Daoy (cell line): ENCODE measurements at regions not wholly inside any gene's neighbourhood (a gene's known extent, or its start where the extent isn't known, plus 50 kb on each side); places are given as distances from the start of the nearest gene placed in this dataset.
"Not testable (repeated sequence)": the region's sequence is repeated elsewhere in the genome, so short reads cannot be mapped to it uniquely, and the experiment has no call there.

Experiments
- DNase-seq: peaks from one replicate; pipeline ENCODE4 v3.0.0-alpha.2; 2015; ENCODE audit warnings: low read depth

GRCh38 chr4:32716090-32716620 is 1996.0 kb downstream of the PCDH7 start:
- DNase-seq, result not testable (repeated sequence)

GRCh38 chr4:32735856-32736590 is 2015.9 kb downstream of the PCDH7 start:
- no peak for DNase-seq

GRCh38 chr4:32744211-32744610 is 2024.0 kb downstream of the PCDH7 start:
- no peak for DNase-seq

GRCh38 chr4:32745351-32745750 is 2025.2 kb downstream of the PCDH7 start:
- DNase-seq, result no peak

GRCh38 chr4:32748061-32748460 is 2027.9 kb downstream of the PCDH7 start:
- no peak for DNase-seq

GRCh38 chr4:32748498-32748897 is 2028.3 kb downstream of the PCDH7 start:
- DNase-seq, result peak; percentile 1

GRCh38 chr4:32752962-32753361 is 2032.8 kb downstream of the PCDH7 start:
- no peak for DNase-seq

GRCh38 chr4:32768664-32769389 is 2048.7 kb downstream of the PCDH7 start:
- DNase-seq, result no peak

GRCh38 chr4:32771491-32771890 is 2051.3 kb downstream of the PCDH7 start:
- DNase-seq, result no peak

- DNase-seq, result no peak
Measured at GRCh38 chr4:32775049-32775448, 2054.9 kb downstream of the PCDH7 start.

GRCh38 chr4:32776435-32777203 is 2056.4 kb downstream of the PCDH7 start:
- DNase-seq, result no peak

- no peak for DNase-seq
Measured at GRCh38 chr4:32778025-32778424, 2057.9 kb downstream of the PCDH7 start.

GRCh38 chr4:32778938-32779337 is 2058.8 kb downstream of the PCDH7 start:
- no peak for DNase-seq

GRCh38 chr4:32789026-32789608 is 2068.9 kb downstream of the PCDH7 start:
- DNase-seq, result no peak

- DNase-seq, result no peak
Measured at GRCh38 chr4:32790803-32791202, 2070.6 kb downstream of the PCDH7 start.

GRCh38 chr4:32798471-32799159 is 2078.4 kb downstream of the PCDH7 start:
- no peak for DNase-seq

GRCh38 chr4:32824336-32824735 is 2104.2 kb downstream of the PCDH7 start:
- DNase-seq, result no peak

- DNase-seq, result no peak
Measured at GRCh38 chr4:32826169-32826568, 2106.0 kb downstream of the PCDH7 start.

GRCh38 chr4:32830160-32830559 is 2110.0 kb downstream of the PCDH7 start:
- DNase-seq, result no peak

- DNase-seq, result no peak
Measured at GRCh38 chr4:32831104-32831503, 2110.9 kb downstream of the PCDH7 start.

- no peak for DNase-seq
Measured at GRCh38 chr4:32840461-32841189, 2120.5 kb downstream of the PCDH7 start.
